ENCODE measurements at regions not wholly inside any gene's neighbourhood (a gene's known extent, or its start where the extent isn't known, plus 50 kb on each side); places are given as distances from the start of the nearest gene placed in this dataset.

DNA sequence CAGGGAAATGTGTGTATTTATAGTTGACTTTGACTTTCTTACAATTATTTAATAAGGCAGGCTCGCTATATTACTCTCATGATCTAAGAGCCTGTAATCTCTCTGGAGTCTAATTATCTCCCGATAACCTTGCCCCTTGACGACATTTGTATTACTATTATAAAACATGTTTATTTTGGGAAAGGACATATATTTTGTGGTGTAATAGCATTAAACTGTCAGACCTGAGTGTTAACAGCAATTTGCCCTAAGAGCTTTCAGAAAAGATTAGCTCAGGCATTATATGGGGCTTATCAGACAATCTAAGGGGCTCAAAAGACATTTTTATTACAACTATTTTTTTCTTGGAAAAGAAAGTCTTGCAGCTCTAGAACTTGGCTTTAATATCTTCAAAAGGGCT is 427.9 kb upstream of the SLIT2 start:
- no peak for TF ChIP-seq CTCF (IDR thresholded peaks at IDR 0.05)
- TF ChIP-seq POLR2A (IDR thresholded peaks at IDR 0.05) = no peak
- TF ChIP-seq POLR2AphosphoS5 (IDR thresholded peaks at IDR 0.05) = no peak
- TF ChIP-seq EP300 (IDR thresholded peaks at IDR 0.05) = no peak
